RKO (cell line): ENCODE measurements at regions not wholly inside any gene's neighbourhood (a gene's known extent, or its start where the extent isn't known, plus 50 kb on each side); places are given as distances from the start of the nearest gene placed in this dataset.
"Not testable (repeated sequence)": the region's sequence is repeated elsewhere in the genome, so short reads cannot be mapped to it uniquely, and the experiment has no call there.

Experiments used
- DNase-seq: peaks from one replicate; pipeline ENCODE4 v3.0.0-alpha.2; 2016; ENCODE audit warnings: low spot score

DNA sequence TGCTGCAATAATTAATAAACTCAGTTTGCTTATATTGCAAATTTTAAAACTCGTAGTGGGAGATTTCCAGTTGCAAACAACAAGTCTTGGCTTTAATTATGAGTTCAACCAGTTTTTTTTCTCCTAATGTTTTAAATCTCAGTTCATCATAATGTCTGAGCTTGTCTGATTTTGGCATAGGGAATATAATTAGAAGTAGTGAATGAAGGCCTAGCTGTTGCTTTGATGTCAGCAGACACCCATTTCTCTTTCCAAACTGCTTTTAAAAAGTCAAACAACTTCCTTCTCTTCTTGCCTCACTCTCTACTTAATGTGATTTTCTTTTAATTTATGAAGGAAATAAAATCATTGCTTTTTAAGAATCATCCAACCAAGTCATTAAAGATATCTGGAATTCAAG is 1462.1 kb downstream of the DPP10 start:
- DNase-seq, result no peak

DNA sequence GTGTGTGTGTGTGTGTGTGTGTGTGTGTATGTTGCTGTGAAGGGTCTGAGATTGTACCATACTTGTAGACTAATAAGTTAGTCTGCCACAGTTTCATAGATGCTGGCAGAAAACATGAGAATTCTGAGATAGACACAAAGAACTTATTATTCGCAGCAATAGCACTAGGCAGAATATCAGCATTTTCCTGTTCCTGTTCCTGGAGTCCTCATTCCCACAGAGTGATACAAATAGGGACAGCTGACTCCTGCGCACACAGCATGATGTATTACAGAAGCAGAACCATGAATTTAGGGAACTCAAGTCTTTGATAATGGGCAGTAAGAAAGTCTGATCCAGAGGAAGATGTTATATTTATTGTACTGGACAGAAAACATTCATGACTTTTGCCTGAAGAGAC is 1466.3 kb downstream of the DPP10 start:
- DNase-seq, result no peak

DNA sequence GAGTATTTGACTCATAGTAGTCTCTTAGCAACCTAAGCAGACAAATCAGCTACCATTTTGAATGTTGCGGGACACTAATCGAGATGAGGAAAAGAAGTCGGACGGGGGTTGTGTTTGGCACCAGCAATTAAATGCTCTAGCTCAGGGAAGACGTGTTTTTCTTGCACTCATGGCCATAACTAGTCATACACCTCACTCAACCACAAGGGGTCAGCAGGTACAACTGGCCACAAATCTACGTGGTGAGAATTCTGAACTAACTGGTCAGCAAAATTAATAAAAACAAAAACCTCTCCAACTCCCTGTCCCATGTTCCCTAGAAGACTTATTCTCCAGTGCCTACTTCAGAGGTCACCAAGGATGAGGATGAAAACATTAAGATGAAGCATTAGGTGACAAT is 1467.8 kb downstream of the DPP10 start:
- DNase-seq, result peak; percentile 32

GRCh38 chr2:115913921-115914320 is 1471.5 kb downstream of the DPP10 start:
- DNase-seq, result no peak

DNA sequence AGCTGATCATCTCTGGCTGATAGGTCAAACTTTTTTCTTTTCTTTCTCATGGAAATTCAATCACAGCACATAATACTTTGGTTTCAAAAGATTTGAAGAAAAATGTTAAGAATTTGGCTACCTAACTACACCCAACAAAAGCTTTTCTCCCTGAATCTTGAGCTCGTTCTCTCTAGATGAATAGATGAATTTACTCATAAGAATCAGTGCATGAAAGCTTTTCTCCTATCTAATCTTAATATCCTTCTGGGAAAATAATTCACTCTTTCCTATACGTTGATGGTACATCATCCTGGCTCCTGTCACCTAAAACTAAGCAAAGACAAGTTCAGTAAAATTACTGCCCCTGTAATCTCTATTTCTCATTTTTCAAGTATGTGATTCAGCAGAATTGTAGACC is 1479.1 kb downstream of the DPP10 start:
- DNase-seq, result no peak

DNA sequence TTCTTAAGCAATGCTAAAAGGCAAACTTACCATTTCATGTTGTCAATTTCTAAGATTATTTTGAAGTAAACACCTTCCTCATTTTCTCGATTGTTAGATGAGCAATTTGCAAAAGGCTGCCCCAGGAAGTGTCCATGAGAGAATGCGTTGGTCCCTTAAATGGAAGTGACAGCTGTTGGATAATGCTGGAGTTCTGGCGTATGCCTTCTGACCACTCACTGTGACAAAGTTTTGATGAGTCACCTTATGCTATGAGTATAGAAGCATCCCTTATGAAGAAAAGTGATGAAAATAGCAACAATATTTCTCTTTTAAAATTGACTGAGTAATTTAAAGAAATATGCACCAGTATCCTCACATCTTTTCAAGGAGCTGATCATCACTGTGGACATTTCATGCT is 1497.5 kb downstream of the DPP10 start:
- peak; percentile 64 for DNase-seq

GRCh38 chr2:115942800-115943199 is 1500.4 kb downstream of the DPP10 start:
- DNase-seq, result no peak

- DNase-seq, result no peak
Observed at GRCh38 chr2:115946341-115946740, 1503.9 kb downstream of the DPP10 start.

GRCh38 chr2:115946891-115947290 is 1504.5 kb downstream of the DPP10 start:
- DNase-seq, result no peak

- DNase-seq, result no peak
Observed at GRCh38 chr2:115976916-115977315, 1534.5 kb downstream of the DPP10 start.

DNA sequence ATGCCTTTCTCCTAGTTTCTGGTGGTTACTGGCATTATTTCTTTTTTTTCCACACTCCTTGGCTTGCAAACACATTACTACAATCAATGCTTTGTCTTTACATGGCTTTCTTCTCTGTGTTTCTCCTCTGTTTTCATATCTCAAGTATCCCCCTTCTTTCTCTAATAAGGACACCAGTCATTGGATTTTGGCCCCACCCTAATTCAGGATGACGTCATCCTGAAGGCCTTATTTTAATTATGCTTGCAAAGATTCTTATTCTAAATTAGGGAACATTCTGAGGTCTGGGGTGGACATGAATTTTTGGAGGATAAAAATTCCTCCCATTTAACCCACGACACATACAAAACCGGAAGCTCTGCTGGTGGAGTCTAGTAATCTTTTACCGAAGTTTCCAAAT is 1556.6 kb downstream of the DPP10 start:
- DNase-seq, result no peak

DNA sequence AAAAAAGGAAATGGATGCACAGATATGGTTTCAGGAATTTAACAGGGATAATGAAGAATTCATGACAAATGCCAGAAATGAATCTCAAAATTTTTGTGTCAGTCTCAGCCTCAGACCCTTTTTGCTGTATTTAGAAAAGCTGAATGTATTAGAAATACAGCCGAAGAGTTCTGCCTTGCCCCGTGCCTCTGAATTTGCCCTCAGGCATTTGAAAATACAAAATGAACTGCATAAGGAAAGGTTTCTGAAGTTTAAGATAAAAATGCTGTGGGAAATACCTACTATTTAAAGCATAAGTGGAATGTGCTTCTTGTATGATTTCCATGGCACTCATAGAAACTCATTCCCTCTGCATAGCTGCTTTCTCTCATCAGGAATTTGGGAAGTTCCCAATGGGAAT is 1580.6 kb downstream of the DPP10 start:
- no peak for DNase-seq

- DNase-seq, result not testable (repeated sequence)
Observed at GRCh38 chr2:116038758-116039157, 1596.3 kb downstream of the DPP10 start.

DNA sequence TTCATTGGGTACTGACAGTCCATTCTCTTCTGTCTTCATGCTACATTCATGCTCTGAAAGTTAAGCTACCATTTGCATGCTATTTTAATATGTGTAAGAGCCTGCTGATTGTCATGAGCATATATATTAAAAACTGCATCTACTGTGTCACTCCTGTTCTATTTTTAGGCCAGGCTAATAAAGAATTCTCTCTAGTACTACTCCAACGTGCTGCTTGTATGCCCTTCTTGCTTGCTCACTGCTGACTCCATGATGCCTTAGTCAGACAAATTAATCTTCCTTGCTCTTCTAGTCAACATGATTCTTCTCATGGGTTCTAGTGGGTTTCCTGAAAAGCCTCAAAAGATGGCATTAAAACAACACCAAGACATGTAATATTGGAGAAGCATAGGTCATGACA is 1600.1 kb downstream of the DPP10 start:
- no peak for DNase-seq

DNA sequence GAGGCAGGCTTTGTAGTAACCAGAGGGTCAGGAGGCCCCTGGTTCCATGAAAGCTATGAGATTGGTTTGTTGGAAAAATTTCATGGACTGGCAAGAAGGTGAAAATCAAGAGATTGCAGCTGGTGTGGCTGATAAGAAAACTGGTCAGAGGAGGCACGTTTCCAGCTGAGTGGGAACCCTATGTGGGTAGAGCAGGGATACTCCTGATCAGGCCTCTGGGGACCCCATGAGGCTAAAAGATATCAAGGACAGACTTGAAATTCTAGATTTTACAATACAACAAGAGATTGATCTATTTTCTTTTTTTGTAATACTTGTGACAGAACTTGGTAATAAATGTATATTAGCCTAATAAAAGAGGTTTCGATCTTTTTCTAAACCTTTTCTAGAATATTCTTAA is 1615.1 kb downstream of the DPP10 start:
- no peak for DNase-seq

DNA sequence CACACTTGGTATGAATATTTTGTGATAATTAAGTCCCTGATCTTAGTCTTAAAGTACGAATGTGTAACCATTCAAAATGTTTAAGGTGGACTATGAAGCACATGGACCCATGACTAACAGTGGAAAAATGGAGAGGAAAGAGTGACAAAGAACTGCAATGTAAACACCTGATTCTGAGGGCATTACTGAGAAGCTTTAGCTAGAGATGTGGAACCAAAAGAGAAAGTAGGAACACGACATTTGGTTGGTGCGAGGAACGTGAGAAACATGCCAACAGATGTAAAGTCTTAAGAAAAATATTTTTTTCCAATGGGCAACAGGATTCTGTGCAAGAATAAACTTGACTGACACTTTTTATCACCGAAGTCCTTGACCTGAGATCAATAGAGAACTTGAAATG is 1618.6 kb downstream of the DPP10 start:
- DNase-seq, result no peak

DNA sequence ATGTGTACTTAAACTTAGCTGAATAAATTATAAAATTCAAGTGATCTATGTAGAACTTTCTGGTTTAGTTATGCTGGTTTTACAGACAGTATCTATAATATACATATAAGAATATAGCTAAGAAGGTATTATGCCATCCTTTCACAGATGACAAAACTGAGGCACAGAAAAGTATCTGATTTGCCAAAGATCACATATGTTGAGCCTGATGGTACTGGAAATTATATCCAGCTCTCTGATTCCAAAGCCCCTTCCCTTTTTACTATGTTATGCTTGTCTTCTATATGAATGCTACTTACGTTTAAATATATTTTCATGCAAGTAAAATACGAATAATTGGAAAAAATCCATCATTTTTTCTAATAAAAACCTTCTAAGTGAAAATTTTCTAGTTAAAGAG is 1631.3 kb downstream of the DPP10 start:
- DNase-seq, result no peak

- DNase-seq, result no peak
Observed at GRCh38 chr2:116074161-116074560, 1631.7 kb downstream of the DPP10 start.

DNA sequence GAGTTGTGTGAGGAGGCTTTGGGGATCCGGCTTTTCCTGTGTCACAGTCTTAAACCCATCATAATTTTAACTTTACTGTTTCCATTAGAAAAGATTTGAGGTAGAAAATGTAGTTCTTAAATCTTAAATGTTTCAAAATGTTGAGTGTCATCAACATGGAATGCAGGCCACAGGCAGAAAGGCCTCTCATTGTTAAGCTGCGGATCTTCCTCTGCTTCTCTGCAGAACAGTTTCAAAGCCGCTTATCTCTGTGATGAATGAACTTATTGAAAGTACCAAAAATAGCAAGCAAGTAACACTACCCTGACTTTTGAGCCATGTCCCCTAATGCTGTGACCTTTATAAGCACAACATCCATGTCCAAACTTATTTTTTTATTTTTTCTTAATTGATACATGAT is 1645.8 kb downstream of the DPP10 start:
- DNase-seq, result no peak

- DNase-seq, result no peak
Observed at GRCh38 chr2:116094196-116094595, 1651.8 kb downstream of the DPP10 start.

DNA sequence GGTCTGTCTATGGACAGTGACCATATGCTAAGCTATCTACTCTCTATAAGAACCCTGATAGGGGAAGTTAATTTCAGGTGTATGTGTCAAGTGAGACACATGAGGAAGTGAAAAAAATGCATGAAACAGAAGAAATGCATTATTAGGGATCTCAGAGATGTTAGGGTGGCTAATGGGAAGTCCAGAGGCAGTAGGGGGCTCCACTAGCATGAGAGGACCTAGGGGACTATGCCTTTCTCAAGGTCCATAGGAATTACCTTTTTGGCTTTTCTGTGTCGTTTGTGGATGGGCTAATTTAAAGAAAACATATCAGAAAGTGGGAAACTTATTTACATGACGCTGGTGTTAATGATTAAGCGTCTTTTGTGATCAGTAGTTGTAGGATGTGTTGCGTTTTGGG is 1653.2 kb downstream of the DPP10 start:
- no peak for DNase-seq

- DNase-seq, result no peak
Observed at GRCh38 chr2:116098049-116098448, 1655.6 kb downstream of the DPP10 start.

GRCh38 chr2:116109471-116109870 is 1667.0 kb downstream of the DPP10 start:
- DNase-seq, result no peak

- DNase-seq, result no peak
Observed at GRCh38 chr2:116117845-116118244, 1675.4 kb downstream of the DPP10 start.

GRCh38 chr2:116132833-116133232 is 1681.7 kb upstream of the DDX18 start:
- no peak for DNase-seq
